GM21737 (cell line): ENCODE measurements at regions not wholly inside any gene's neighbourhood (a gene's known extent, or its start where the extent isn't known, plus 50 kb on each side); places are given as distances from the start of the nearest gene placed in this dataset.
"Not testable (repeated sequence)": the region's sequence is repeated elsewhere in the genome, so short reads cannot be mapped to it uniquely, and the experiment has no call there.

Experiments
- ATAC-seq: cut with Tn5 transposase; IDR thresholded peaks from one replicate; pipeline ENCODE4 v1.9.1; 2021; ENCODE audit warnings: mild to moderate bottlenecking, moderate library complexity; ENCODE audit not compliant: unreplicated experiment

DNA sequence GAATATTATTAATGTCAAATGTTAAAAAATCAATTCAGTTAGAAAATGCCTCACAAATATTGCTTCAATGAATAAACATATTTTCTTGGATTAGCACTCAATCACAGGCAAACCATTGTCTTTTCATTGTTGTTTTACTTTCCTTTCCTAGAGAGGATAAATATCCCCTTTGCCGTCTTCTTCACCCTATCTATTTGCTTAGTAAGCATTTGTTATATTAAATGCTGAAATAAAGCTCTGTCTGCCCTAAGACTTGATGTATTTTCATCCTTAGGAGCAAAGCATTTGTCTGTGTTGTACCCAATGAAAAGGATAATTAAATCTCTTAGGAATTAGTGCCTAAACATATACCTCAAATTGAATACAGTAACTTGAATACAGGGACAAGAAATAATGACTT lies 1071.2 kb upstream of the GYPC start:
- no peak for ATAC-seq

DNA sequence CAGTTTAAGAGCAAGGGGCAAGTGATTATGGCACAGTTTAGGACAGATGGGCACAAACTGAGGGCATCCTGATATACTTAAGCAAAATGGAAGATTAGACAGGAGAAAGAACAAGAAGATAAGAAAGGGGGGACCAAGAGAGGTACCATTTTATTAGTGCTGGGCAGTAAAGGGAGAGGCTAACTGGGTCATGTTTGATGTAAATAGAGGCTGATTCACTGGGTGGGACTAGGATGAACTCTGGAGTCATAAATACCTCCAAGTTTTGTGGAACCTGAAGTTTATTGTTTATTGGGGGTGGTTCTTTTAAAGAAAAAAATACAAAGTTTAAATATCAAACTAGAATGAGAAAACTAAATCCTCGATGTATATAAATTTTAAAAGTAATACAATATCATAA lies 1067.2 kb upstream of the GYPC start:
- ATAC-seq = no peak

DNA sequence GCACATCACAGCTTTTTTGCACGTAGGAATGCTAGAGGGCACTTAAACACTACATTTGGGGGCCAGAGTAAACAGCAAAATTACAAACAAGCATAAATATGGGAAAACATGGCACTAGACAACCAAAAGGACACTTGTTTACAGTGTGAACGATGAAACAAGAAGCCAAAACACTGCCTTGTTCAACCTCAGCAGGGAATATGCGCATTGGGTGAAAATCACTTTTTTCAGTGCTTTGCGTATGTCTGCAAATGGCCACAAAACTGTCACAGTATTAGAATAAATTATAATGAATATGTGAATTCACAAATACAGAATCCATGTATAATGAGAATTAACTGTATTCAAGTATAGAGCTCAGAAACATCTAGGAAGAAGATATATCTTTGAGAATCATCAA lies 1064.0 kb upstream of the GYPC start:
- no peak for ATAC-seq

DNA sequence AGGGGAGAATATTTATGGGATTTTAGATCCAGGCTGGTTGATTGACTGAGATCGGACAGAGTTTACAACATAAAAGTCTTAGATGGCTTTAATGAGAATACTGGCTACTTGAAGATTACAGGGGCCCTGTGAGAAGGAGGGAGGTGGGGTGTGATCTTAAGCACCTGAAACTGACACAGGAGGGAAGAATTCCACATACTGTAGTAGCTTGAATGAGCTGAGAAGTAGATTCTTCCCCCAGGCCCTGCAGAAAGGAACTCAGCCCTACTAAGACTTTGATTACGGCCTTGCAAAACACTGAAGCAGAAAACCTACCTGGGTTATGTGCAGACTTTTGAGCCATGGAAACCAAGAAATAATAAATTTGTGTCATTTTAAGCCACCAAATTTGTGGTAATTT lies 1062.9 kb upstream of the GYPC start:
- no peak for ATAC-seq

DNA sequence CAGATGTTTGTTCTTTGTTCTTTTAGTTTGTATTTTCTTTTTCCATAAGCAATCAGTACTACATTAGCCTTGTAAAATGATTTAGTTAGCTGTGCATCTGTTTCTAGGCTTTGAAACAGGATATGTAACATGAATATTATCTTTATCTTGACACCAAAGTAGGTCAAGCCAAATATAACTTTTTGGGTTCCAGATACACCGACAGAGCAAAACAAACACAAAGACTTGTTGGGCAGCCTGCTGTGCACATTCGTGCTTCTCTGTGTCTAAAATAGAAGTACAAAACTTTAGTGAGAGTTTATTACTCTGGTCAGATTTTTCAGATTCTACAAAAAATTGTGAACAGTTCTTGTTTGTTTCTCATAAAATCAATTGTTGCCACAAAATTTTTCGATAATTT lies 1059.3 kb upstream of the GYPC start:
- no peak for ATAC-seq

DNA sequence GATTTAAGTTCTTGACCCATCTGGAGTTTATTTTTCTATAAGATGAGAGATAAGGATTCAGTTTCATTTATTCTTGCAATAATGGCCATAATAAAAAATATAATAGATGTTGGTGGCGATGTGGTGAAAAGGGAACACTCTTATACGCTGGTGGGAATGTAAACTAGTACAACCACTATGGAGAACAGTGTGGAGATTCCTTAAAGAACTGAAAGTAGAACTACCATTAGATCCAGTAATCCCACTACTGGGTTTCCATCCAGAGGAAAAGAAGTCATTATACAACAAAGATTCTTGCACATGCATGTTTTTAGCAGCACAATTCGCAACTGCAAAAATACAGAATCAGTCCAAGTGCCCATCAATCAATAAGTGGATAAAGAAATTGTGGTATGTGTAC lies 1040.5 kb upstream of the GYPC start:
- ATAC-seq = no peak

DNA sequence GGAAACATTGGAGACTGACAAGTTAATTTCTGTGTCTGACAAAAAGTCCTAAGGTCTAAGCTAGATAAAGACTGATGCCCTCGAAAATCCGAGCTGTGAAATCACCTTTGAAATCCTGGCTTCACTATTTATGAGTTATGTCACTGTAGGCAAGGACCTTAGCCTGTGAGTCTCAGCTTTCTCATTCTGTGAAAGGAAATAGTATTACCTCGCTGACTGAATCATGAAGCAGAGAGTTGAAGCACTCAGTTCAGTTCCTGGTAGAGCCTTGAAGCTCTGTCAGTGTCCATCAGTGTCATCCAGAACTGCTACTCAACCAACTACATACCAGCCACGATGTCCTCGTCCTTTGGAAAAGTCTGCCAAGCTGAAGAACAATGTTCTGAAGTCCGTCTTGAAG lies 1025.6 kb upstream of the GYPC start:
- ATAC-seq = no peak

DNA sequence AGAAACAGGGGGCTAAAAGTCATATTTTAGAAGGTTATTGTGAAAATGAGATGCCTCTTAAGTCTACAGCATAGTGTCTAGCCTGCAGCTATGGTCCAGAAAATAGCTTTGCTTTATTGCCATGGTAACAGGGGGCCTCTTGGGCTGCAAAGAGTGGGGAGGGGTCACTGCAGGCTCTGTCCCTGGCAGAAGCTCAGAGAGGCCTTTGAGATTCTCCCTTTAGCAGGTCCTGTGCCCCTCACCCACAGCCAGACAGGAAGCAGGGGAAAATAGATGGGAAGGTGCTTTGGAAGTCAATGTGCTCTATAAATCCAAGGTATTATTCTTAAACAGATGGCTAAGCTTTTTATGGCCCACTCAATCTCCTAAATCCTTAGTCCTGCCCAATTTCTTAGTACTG lies 1021.3 kb upstream of the GYPC start:
- no peak for ATAC-seq

DNA sequence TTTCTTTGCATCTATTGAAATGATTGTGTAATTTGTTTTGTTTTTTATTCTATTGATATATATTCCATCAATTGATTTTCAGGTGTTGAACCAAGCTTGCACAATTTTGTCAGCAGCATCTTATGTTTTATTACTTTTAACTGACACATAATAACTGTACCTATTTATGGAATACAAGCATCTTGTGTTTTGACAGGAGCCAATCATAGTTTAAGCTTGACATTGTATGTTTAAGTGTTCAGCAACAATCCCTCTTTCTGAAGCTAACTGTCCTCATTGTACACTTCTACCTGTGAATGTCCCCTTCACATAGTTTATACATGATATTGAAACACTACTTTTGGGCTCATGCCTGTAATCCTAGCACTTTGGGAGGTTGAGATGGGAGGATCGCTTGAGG lies 1017.6 kb upstream of the GYPC start:
- ATAC-seq = no peak

DNA sequence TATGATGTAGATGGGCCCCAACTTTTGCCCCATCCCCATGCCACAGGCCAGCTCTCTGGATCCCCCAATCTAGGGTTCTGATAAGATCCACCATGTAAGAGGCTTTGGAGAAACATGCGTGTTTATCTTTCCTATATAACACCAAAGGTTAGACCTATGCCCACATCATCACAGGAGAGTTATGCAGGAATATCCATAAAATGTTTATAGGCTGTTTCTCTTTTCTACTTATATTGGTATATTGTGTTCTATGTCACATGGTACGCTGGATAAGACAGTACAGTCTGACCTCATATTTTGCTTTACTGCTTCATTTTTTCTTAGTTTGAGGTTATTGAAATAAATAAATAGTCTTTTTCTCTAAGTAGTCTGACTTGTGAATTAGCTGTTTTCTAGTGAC lies 1013.9 kb upstream of the GYPC start:
- no peak for ATAC-seq

DNA sequence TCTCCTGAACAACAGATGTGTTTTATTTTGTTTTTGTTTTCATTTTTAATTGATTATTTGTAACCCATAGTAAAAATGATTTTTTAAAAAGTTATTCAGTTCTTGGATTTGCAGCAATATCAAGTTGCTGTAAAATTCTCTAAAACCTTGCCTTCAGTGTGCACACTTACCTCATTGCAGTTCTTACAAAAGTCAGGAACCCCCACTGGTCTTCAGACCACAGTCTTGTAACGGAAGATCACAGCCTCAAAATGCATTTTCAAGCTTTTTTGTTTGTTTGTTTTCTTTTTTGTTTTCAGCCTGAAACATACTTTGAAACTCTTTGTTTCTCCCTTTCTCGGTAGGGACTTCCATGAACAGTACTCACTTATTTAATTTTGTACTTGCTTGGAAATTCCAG lies 1012.8 kb upstream of the GYPC start:
- no peak for ATAC-seq

DNA sequence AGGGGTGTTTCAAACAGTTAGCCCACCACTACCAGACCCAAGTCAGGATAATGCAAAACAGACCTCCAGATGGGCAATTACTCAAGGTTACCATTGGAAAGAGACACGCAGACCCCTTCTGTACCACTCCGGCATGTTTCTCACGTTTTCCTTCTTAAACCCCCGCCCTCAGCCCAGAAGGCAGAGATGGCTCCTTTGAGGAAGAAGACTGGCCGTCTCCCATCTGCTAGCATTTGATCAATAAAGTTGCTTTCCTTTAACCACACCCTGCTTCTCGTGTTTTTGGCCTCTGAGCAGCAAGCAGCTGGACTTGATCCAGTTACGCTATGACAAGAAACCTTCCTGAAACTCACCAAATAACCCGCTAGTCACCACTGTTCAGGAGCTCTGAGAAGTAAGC lies 1012.4 kb upstream of the GYPC start:
- no peak for ATAC-seq

DNA sequence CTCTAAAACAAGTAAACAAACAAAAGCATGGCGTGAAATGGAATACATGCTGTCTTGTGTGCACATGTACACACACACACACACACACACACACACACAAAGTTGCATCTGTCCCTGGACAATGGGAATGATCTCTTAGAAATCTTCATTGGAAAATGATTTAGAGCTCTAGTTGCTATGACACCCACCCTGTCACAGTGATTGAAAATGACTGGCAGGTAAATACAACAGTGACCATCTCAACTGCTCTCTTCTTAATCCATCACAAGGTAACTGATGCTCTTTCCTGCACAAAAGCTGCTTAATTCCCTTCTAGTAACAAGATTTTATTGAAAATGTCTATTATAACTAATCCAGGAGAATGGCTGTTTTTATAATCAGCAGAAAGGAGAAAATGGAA lies 1011.7 kb upstream of the GYPC start:
- ATAC-seq = no peak

DNA sequence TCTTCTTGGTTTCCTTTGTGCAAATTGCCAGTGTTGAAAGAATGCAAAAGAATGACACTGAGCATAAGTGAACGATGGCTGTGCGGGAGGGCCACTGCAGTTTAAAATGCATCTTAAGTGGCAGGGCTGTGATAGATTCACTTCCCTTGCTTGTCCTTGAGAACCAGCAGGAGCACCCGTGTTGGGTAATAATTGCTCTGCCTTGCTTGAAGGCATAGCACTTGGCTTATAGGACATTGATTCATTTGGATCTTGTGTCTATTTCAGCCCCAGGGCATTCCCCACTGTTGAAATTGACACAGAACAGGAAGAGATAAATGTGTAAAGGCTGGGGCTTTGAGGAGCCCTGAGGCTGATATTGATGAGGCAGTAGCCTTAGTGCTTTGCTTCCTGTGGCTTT lies 1003.7 kb upstream of the GYPC start:
- ATAC-seq = no peak

DNA sequence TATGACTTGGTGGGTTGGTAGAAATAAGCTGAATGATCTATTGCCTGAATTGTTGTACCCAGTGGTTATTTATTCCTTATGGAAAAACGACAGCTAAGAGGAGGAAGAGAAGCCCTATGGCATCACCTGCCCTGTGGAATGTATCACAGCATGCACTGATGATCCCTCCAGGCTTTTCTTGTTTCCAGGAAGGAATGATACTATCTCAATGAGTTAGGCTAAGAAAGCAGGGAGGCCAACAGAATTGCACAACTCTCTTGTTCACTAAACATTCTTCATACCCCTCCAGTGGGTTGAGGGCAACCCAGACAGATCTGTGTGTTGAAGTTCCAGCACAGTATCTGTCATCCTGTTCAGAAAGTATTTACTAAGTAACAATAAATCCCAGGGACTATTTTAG lies 1001.7 kb upstream of the GYPC start:
- ATAC-seq = no peak

DNA sequence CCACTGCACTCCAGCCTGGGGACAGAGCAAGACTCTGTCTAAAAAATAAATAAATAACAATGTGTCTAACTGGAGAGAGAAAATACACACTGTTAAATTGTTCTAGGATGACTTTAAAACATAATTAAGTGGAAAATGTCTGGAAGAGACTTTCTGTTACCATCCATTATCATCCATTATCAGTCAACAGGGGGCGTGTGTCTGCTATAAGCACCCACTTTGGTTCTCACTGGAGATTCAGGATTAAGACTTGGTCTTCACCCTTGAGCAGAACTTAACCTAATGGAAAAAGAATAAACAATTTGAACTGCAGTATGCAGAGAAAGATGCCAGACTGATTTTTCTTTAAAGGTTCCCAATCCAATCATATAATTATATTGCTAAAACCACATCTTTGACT lies 999.8 kb upstream of the GYPC start:
- ATAC-seq = no peak

DNA sequence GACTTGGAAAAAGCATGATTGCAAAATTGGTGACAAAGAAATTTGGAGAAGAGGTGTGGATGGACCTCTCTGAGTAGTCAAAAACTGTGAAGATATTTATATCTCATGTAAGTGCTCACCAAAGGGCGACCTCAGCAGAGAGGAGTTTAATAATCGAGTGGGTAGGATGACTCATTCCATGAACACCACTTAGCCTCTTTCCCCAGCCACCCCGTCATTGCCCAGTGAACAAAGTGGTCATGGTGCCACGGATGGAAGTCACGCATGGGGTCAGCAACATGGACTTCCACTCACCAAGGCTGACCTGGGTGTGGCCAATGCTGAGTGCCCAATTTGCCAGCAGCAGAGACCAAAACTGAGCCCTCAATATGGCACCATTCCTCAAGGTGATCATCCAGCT lies 997.4 kb upstream of the GYPC start:
- ATAC-seq = no peak

DNA sequence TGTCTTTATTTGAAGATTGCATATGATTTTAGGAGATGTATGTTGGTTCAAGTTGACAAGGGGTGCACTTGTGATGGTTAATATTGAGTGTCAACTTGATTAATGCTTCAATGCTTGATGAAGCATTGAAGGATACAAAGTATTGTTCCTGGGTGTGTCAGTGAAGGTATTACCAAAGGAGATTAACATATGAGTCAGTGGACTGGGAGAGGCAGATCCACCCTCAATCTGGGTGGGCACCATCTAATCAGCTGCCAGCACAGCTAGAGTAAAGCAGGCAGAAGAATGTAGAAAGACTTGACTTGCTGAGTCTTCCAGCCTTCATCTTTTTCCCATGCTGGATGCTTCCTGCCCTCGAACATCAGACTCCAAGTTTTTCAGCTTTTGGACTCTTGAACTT lies 995.6 kb upstream of the GYPC start:
- not testable (repeated sequence) for ATAC-seq

DNA sequence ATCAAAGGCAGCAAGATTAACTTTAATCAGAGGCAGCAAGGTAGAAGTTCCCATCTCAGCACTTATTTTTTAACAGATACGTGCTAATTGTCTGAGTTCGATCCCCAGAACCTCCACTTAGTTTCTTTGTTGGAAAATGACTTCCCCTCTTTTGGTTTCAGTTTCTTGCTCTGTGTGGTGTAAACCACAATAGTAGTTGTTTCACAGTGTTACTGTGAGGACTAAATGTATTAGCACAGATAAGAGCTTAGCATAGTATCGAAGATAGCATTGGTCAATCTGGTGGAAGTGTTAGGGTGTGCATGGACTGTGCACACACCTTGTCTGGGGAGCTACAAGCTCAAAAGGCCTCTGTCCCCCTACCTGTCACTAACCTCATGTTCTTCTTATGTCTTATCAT lies 988.3 kb upstream of the GYPC start:
- ATAC-seq = no peak

DNA sequence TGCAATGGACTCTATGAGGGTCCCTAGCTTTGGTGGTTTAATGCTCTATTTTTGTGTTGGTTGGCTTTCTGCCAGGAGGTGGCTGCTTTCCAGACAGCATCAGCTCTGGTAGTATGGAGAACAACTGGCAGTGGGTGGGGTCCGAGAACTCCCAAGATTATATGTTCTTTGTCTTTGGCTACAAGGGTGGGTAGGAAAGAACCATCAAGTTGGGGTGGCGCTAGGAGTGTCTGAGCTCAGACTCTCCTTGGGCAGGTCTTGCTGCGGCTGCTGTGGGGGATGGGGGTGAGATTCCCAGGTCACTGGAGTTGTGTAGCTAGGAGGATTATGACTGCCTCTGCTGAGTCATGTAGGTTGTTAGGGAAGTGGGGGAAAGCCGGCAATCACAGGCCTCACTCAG lies 976.1 kb upstream of the GYPC start:
- no peak for ATAC-seq

DNA sequence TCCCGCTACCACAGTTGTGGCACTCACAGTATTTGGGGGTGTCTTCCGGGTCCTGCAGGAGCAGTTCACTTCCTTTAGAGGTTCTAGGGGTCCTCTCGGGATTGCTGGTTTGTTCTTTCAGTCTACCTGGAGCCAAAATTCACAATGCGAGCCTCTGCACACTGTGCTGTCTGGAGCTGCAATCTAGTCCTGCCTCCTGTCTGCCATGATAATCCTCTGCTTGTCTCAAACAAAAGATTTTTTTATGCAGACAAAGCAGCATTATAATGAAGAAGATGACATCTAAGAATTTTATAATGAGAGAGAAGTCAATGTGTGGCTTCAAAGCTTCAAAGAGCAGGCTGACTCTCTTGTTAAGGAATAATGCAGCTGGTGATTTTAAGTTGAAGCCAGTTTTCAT lies 975.1 kb upstream of the GYPC start:
- ATAC-seq = no peak

DNA sequence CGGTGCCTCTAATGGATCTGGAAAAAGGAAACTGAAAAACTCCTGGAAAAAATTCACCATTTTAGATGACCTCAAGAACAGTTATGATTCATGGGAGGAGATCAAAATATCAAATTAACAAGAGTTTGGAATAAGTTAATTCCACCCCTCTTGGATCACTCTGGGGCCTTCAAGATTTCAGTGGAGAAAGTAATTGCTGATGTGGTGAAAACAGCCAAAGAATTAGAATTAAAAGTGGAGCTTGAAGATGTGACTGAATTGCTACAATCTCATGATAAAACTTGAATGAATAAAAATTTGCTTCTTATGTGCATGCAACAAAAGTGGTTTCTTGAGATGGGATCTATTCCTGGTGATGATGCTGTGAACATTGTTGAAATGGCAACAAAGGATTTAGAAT lies 974.4 kb upstream of the GYPC start:
- no peak for ATAC-seq

DNA sequence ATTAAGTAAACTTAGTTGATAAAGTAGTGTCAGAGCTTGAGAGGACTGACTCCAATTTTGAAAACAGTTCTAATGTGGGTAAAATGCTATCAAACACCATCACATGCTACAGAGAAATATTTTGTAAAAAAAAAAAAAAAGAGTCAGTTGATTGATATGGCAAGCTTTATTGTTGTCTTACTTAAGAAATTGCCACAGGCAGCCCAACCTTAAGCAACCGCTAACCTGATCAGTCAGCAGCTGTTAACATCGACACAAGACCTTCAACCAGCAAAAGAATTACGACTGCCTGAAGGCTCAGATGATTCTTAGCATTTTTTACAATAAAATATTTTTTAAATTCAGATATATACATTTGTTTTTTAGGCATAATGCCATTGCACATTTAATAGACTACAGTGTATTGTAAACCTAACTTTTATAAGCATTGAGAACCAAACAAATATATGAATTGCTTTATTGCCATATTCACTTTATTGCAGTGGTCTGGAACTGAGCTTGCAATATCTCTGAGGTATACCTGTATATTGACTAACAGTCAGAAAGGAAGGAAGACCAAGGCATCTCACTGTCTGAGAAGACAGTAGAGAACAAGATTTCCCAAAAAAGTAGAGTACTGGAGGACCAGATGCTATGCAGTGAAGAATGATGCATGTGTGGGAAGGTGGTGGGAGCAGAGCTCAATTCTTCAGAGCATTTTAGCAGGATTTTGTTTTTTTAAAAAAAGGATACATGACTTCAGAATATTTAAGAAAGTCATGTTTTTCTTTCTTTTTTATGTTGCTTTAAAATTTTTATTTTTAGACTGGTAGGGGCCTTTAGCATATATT lies 973.8 kb upstream of the GYPC start:
- ATAC-seq = no peak
